OCI-M2 (cell line): ENCODE measurements at regions not wholly inside any gene's neighbourhood (a gene's known extent, or its start where the extent isn't known, plus 50 kb on each side); places are given as distances from the start of the nearest gene placed in this dataset.

ENCODE experiments used
- DNase-seq: peaks from one replicate; lab custom pipeline; 2025; ENCODE audit not compliant: unreplicated experiment; lab: John Stamatoyannopoulos, UW

- DNase-seq = no peak
Observed at GRCh38 chr1:72848997-72849396, 566.7 kb upstream of the NEGR1 start.

DNA sequence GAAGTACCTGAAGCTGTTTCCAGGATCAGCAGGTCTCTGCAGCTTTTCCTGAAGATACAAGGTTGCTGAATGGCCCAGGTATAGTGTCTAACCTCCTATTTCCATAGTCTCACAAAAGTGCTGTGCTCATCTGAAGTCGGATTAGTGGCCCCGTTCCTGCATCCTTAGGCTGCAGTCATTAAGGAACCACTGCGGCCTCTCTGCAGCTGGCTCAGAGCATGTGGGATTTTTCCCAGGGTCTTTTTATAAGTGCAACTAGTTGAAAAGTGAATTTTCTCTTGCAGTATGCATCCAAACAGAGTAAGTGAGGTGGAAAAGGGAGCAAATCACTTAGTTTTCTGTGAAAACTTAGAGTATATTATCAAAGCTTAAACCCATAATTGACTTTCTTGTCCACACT is 565.3 kb upstream of the NEGR1 start:
- DNase-seq = no peak

DNA sequence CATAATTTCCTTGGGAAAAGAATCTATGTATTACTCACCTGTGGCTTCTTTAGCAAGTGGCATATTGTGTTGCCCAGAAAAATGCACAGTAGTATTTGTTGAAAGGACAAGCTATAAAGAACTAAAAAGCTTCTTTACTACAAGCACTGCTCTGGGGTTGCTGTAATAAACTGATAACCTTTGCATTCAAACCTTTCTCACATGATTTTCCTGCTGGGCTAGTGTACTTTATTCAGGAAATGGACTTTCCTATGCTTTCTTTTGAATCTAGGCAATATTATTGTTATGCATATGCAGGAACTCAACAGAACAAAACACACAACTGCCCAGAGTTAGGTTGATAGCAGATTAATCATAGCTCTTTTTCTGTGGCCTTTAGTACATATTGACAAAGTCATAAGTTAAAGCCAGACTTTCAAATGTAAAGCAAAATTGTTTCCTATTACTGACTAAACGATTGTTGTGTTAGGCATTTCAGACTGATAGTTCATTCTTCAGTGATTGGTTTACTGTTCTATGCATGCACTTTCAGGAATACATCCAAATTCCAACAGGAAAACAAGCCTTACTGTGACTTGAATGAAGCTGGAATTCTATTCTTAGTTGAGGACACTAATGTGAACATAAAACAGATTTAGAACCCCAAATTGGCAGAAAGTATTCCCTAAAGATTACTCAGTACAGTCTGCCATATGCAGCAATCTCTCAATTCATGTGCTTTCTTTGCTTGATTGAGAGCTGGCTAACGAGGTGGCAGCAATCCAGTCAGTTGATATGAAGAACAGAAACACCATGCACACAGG is 564.3 kb upstream of the NEGR1 start:
- no peak for DNase-seq

DNA sequence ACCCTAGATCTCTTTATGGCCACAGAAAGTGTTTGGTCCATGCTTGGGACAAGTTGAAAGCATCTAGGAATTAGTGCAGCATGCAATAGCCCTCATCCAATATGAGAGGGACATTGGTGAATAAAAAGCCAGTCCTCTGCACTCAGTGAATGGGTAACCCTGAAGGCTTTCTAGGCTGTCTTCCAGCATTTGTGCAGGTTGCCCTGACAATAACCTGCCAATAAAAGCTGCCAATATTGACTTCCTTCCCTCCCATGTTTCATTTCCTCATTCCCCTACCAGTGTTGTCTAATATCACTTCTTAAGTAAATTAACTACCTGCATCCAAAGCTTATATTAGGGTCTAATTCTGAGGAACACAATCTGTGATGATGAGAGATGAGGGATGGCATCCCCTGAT is 563.6 kb upstream of the NEGR1 start:
- DNase-seq = no peak

- DNase-seq = no peak
Observed at GRCh38 chr1:72845381-72845780, 563.0 kb upstream of the NEGR1 start.

GRCh38 chr1:72837781-72838180 is 555.4 kb upstream of the NEGR1 start:
- DNase-seq = no peak

GRCh38 chr1:72830606-72831390 is 548.5 kb upstream of the NEGR1 start:
- DNase-seq = no peak

- no peak for DNase-seq
Observed at GRCh38 chr1:72827278-72827677, 544.9 kb upstream of the NEGR1 start.

- no peak for DNase-seq
Observed at GRCh38 chr1:72804541-72804940, 522.2 kb upstream of the NEGR1 start.

- no peak for DNase-seq
Observed at GRCh38 chr1:72781038-72781437, 498.7 kb upstream of the NEGR1 start.

DNA sequence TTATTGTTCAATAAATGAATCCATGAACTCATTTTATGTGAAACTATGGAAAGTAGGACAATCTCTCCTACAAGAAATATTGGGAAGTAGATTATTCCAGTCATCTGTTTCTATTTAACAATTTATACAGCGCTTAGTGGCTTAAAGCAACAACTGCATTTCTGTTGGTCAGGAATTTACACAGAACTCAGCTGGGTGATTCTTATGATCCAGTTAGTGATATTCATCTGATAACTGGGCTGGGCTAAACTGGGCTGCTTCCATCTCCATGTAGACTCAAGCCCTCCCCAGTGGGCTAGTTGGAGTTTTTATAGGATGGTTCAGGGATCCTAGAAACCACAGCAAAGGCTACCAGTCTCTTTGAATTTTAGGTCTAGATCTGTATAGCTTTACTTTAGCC is 497.9 kb upstream of the NEGR1 start:
- DNase-seq = no peak

- DNase-seq = no peak
Observed at GRCh38 chr1:72777918-72778317, 495.6 kb upstream of the NEGR1 start.

GRCh38 chr1:72763481-72763880 is 481.1 kb upstream of the NEGR1 start:
- DNase-seq = no peak

GRCh38 chr1:72759486-72759885 is 477.1 kb upstream of the NEGR1 start:
- no peak for DNase-seq

- no peak for DNase-seq
Observed at GRCh38 chr1:72757843-72758242, 475.5 kb upstream of the NEGR1 start.

DNA sequence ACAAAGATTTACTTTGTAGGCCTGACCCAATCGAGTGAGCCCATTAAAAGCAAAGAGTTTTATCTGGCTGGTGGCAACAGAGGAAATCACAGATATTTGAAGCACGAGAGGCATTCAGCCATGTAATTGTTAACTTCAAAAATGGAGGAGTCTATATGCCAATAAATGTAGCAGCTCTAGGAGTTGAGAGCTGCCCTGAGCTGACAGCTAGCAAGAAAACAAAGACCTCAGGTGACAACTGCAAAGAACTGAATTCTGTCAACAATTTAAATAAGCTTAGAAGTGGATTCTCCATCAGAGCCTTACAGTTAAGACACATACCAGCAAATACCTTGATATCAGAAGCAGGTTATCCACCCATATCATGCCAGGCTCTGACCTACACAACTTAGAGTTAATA is 463.1 kb upstream of the NEGR1 start:
- DNase-seq = no peak

DNA sequence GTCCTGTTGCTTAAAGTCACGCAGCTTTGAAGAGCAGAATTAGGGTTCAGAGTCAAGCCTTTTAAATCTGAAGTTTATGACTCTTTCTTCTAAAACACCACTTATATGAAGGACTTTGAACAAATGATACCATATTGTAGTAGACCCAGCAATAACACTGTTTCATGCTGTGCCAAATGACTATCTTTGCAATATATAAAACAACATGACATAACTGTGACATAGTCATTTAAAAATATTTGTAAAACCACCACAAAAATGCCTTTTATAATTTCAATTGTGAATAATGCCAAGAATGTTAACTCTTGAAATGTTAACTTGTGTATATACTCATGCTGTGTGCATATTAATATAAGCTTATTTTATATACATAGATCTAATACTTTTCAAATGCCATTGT is 452.1 kb upstream of the NEGR1 start:
- DNase-seq = no peak

DNA sequence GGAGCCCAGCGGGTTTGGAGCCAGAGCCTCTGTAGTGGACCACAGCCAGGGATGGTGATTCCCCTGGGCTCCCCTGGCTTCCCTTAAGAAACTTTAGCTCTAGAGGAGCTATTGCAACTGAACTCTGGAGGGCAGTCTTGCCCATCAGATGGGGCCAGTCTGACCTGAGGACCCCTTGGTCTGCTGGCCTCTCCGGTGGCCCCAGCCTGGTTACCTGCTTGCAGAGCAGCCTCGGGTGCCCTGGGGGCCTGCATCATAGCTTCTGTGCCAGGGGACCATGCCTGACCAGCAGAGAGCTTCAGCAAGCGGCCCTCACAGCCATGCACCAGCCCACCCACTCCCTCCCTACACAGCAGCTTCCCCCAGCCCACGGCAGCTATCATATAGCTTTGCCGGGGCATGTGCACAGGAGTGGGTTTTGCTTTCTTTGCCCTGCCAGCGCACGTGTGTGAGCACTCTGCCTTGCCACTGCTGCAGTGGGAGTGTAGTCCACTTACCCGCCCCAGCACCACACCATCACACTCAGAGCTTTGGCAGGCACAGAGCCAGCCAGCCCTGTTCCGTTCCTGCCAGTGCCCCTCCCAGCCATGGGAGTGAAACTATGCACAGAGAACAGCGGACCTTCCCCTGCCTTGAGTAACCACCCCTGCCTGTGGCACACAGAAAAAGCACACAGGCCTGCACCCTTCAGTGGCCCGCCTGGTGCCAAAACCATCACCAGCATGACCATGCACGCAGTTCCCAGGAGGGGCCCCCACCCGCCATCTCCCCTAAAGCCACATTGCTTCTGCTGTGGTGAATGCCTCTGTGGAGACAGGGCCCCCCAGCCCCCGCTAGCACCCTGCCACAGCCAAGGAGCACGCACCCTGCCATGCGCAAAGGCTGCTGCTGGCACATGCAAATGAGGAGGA is 442.9 kb upstream of the NEGR1 start:
- DNase-seq = no peak

- DNase-seq = no peak
Observed at GRCh38 chr1:72705921-72706320, 423.6 kb upstream of the NEGR1 start.

DNA sequence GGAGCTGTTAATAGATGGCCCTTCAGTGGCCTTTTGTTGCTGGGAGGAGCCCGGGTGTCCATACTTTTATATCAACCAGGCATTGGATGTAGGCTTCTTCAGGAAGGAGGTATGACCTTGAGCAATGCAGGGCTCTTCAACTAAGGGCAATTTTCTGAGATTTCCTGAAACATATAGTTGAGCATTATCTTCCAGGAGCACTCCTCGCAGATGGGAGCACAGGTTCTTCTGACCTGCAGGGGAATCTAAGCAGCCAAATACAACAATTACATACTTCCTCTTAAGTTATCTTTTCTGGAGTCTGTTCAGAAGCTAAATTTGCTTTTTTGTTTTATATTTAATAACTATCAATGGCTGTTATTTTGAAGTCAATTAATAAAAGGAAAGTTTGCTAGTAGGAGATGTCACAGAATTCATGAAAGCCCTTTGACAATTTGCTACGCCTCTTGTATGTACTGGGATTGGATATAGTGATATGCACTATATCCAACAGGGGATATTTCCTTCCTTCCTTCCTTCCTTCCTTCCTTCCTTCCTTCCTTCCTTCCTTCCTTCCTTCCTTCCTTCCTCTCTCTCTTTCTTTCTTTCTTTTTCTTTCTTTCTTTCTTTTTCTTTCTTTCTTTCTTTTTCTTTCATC is 422.6 kb upstream of the NEGR1 start:
- no peak for DNase-seq

DNA sequence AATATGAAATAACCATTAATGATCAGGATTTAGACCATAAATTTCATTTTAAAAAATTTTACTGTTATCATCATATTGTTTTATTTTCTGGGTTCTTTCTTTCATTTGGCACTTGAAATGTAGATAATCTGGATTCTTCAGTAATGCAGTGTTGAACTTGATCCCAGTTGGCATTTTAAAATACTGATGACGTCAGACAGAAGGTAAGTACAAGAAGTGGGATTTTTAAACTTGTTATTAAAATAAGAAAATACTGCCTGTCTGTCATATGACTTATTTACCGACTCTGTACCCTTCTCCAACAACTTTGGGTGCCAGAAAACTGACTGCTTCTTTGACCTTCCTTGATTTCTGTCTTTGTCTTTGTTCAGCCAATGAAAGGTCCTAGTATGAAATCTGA is 415.1 kb upstream of the NEGR1 start:
- no peak for DNase-seq
